Smooth muscle cell (in vitro differentiated cells): ENCODE measurements at regions not wholly inside any gene's neighbourhood (a gene's known extent, or its start where the extent isn't known, plus 50 kb on each side); places are given as distances from the start of the nearest gene placed in this dataset.

Source experiments
- DNase-seq: peaks from one replicate; lab custom pipeline; 2025; ENCODE audit not compliant: unreplicated experiment; lab: John Stamatoyannopoulos, UW
- H2AFZ ChIP-seq: fragments of 200-600 bp; sonication (generic); 2 replicates; pipeline ENCODE4 v1.6.0; 2016; ENCODE audit warnings: antibody characterized with exemption, low read depth, mild to moderate bottlenecking
- H3F3A ChIP-seq: fragments of 200-600 bp; sonication (generic); 2 replicates; pipeline ENCODE4 v1.6.0; 2017; ENCODE audit warnings: antibody characterized with exemption, low read depth
- H3K27ac ChIP-seq: fragments of 200-600 bp; sonication (generic); 2 replicates; pipeline ENCODE4 v1.5.1; 2016; ENCODE audit warnings: low read depth, mild to moderate bottlenecking
- H3K27me3 ChIP-seq: fragments of 200-600 bp; sonication (generic); 2 replicates; pipeline ENCODE4 v1.6.1; 2016; ENCODE audit warnings: low read depth, mild to moderate bottlenecking
- H3K36me3 ChIP-seq: fragments of 200-600 bp; sonication (generic); 2 replicates; pipeline ENCODE4 v1.5.1; 2016; ENCODE audit warnings: low read depth
- H3K4me1 ChIP-seq: fragments of 200-600 bp; sonication (generic); 2 replicates; pipeline ENCODE4 v1.5.1; 2016; ENCODE audit warnings: low read depth
- H3K4me2 ChIP-seq: fragments of 200-600 bp; sonication (generic); 2 replicates; pipeline ENCODE4 v1.6.0; 2016; ENCODE audit warnings: mild to moderate bottlenecking
- H3K4me3 ChIP-seq: fragments of 200-600 bp; sonication (generic); 2 replicates; pipeline ENCODE4 v1.5.1; 2016; ENCODE audit warnings: mild to moderate bottlenecking
- H3K79me2 ChIP-seq: fragments of 200-600 bp; sonication (generic); 2 replicates; pipeline ENCODE4 v1.6.0; 2016; ENCODE audit warnings: low read depth, mild to moderate bottlenecking
- H3K9ac ChIP-seq: fragments of 200-600 bp; sonication (generic); 2 replicates; pipeline ENCODE4 v1.6.0; 2016; ENCODE audit warnings: low read depth
- H3K9me3 ChIP-seq: fragments of 200-600 bp; sonication (generic); replicated peaks from 2 replicates; pipeline ENCODE4 v1.5.1; 2016; ENCODE audit warnings: low read depth
- H4K20me1 ChIP-seq: fragments of 200-600 bp; sonication (generic); 2 replicates; pipeline ENCODE4 v1.6.0; 2016; ENCODE audit warnings: low read depth
- WGBS: methylation state at CpG from one replicate; pipeline ENCODE4 v1.1.7; 2016; ENCODE audit warnings: low lambda C conversion rate; 5-methylcytosine and 5-hydroxymethylcytosine counted together
- TF ChIP-seq, protein P1 (sequence below): fragments of 200-600 bp; sonication (generic); IDR thresholded peaks from 2 replicates; pipeline ENCODE4 v1.5.1; 2017; ENCODE audit warnings: borderline replicate concordance, mild to moderate bottlenecking, antibody characterized with exemption; ENCODE audit not compliant: insufficient read depth, poor library complexity, severe bottlenecking

DNA sequence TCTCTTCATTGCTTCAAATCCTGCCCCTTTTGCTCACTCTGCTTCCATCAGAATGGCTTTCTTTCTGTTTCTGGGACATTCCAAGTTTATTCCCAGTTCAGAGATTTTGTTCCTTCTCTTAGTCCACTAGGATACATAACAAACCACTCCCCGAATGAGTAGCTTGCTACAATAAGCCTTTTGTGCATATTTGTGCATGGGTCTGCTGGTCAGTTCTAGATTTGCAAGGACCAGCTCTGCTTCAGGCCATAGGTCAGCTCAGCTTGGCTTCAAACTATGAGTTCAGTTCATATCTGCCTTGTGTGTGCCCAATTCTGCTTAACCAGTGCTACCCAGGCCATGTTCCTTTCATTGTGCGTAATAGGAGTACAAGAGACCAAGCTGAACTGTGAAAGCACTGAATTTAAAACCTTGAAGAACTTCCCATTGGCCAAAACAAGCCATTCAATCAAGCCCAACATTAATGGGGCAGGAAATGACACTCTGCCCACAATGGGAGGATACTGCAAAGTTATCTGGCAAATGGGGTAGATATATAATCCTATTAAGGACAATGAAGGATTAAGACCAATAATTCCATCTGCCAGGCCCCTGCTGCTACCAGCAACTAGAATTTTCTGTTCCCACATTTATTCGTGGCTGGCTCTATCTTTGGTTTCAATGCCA lies 328.8 kb downstream of the PRELID2 start:
- H3F3A ChIP-seq: no peaks in the 10 kb centered on the region
- no peak overlapping the region for H3K9ac ChIP-seq
- no peaks in the 10 kb centered on the region for H3K36me3 ChIP-seq
- H3K27me3 ChIP-seq: no peaks in the 10 kb centered on the region
- no peak overlapping the region for H3K4me3 ChIP-seq
- WGBS: 89% methylated on average over 3 of the region's 3 CpGs
- H3K27ac ChIP-seq: no peak overlapping the region
- no peaks in the 10 kb centered on the region for H3K4me1 ChIP-seq
- TF ChIP-seq, protein P1, sequence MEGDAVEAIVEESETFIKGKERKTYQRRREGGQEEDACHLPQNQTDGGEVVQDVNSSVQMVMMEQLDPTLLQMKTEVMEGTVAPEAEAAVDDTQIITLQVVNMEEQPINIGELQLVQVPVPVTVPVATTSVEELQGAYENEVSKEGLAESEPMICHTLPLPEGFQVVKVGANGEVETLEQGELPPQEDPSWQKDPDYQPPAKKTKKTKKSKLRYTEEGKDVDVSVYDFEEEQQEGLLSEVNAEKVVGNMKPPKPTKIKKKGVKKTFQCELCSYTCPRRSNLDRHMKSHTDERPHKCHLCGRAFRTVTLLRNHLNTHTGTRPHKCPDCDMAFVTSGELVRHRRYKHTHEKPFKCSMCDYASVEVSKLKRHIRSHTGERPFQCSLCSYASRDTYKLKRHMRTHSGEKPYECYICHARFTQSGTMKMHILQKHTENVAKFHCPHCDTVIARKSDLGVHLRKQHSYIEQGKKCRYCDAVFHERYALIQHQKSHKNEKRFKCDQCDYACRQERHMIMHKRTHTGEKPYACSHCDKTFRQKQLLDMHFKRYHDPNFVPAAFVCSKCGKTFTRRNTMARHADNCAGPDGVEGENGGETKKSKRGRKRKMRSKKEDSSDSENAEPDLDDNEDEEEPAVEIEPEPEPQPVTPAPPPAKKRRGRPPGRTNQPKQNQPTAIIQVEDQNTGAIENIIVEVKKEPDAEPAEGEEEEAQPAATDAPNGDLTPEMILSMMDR: no peak
- no peak overlapping the region for H3K4me2 ChIP-seq
- no peaks in the 10 kb centered on the region for H3K9me3 ChIP-seq
- H3K79me2 ChIP-seq: no peaks in the 10 kb centered on the region
- DNase-seq: no peak
- no peaks in the 10 kb centered on the region for H4K20me1 ChIP-seq
- H2AFZ ChIP-seq: no peak overlapping the region

GRCh38 chr5:145502906-145503305 lies 332.2 kb downstream of the PRELID2 start:
- H4K20me1 ChIP-seq: no peaks in the 10 kb centered on the region
- H2AFZ ChIP-seq: no peak overlapping the region
- no peaks in the 10 kb centered on the region for H3K9me3 ChIP-seq
- H3F3A ChIP-seq: no peaks in the 10 kb centered on the region
- no peak for DNase-seq
- no peaks in the 10 kb centered on the region for H3K79me2 ChIP-seq
- no peak overlapping the region for H3K9ac ChIP-seq
- H3K36me3 ChIP-seq: no peaks in the 10 kb centered on the region
- TF ChIP-seq, protein P1: no peak
- WGBS: 18% methylated on average over 1 of the region's 1 CpG
- H3K4me3 ChIP-seq: no peak overlapping the region
- H3K27ac ChIP-seq: no peak overlapping the region
- no peak overlapping the region for H3K4me2 ChIP-seq
- H3K4me1 ChIP-seq: no peaks in the 10 kb centered on the region
- H3K27me3 ChIP-seq: no peaks in the 10 kb centered on the region

GRCh38 chr5:145500710-145501109 lies 334.4 kb downstream of the PRELID2 start:
- Histone ChIP-seq H3K4me2 (no peak overlapping the region), H3K79me2 (no peaks in the 10 kb centered on the region), H3F3A (no peaks in the 10 kb centered on the region), H4K20me1 (no peaks in the 10 kb centered on the region), H3K27me3 (no peaks in the 10 kb centered on the region), H3K9me3 (no peaks in the 10 kb centered on the region), H2AFZ (no peak overlapping the region), H3K36me3 (no peaks in the 10 kb centered on the region), H3K9ac (no peak overlapping the region), H3K27ac (no peak overlapping the region), H3K4me3 (no peak overlapping the region), H3K4me1 (peaks cover 4% of the 10 kb centered on the region)
- whole genome bisulfite sequencing: 71% methylated on average over 4 of the region's 4 CpGs
- no peak for DNase-seq
- TF ChIP-seq, protein P1: no peak

DNA sequence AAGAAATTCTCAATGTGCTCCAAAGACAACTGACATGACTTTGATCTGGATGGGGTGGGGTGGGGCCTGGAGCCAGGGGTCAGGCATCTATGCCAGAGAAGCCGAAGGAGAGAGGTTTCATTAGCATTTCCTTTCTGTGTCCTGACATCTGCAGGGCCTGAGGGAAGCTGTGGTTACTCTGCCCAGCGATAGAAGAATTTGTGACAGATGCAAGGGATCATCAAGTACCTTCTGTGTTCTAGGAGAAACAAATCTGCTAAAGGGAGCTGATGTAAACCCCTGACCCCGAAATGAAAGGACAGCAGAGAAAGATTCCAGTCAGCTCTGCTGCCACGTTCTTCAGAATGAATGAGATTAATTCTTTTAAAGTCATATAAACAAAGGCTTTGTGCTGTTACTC lies 335.7 kb downstream of the PRELID2 start:
- no peak for DNase-seq

More for the DNA sequence above, 335.7 kb downstream of the PRELID2 start:
- no peaks in the 10 kb centered on the region for H3K79me2 ChIP-seq
- H3K36me3 ChIP-seq: no peaks in the 10 kb centered on the region
- no peak overlapping the region for H3K27ac ChIP-seq
- 18% methylated on average over 4 of the region's 4 CpGs for WGBS
- H3K9me3 ChIP-seq: no peaks in the 10 kb centered on the region
- TF ChIP-seq, protein P1: no peak
- peaks cover 4% of the 10 kb centered on the region for H3K4me1 ChIP-seq
- H3K9ac ChIP-seq: no peak overlapping the region
- no peaks in the 10 kb centered on the region for H3K27me3 ChIP-seq
- no peak overlapping the region for H2AFZ ChIP-seq
- H3K4me2 ChIP-seq: no peak overlapping the region
- H3F3A ChIP-seq: no peaks in the 10 kb centered on the region
- H3K4me3 ChIP-seq: no peak overlapping the region
- no peaks in the 10 kb centered on the region for H4K20me1 ChIP-seq
